ENCODE measurements at regions not wholly inside any gene's neighbourhood (a gene's known extent, or its start where the extent isn't known, plus 50 kb on each side); places are given as distances from the start of the nearest gene placed in this dataset.

DNA sequence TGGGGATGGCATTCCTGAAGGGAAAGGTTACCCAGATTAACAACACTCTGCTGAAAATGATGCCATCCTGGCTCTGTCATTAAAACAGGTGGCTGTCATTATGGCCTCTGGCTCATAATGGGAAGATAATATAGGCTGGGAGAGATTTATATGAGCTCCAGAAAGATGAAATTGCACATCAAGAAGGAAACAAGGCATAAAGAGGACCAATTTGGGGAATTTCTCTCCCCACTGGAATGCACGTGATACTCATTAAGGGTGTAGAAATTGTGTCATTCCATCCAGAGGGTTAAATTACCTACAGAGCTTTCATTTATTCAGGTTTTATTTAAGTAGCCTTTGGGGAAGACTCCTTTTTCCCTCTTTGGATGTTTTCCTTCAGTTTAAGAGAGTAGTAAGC is 71.6 kb upstream of the CELF2 start (continued):
- no peak for TF ChIP-seq CBX3 (IDR thresholded peaks at IDR 0.05; ENCODE audit: low read depth)
- no peak for TF ChIP-seq TCF7L2 (IDR thresholded peaks at IDR 0.05; ENCODE audit: borderline replicate concordance, extremely low read depth, insufficient read depth, insufficient read length)

DNA sequence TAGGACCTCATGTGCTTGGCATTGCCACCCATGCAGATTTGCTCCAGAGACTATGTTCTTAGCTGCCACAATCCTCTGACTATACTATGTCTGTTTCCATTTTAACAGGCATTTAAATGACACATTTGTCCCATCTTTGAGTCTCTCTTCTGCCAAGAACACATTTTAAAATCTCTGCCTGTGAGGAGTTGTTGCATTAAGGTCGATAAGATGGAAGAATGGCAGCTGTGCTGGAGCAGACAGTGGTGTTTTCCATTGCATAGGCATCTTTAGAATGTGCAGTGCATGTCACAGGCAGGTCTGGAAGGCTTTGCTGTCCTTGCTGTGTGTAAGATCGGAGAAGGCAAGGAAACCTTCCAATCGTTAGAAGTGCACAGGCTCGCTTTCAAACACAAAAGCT is 70.9 kb upstream of the CELF2 start:
- no peak for DNase-seq (ENCODE audit: low read depth, low spot score)
- no peak for ATAC-seq
- Histone ChIP-seq H3K27me3 (ENCODE audit: insufficient read depth, low read length) (no peaks in the 10 kb centered on the region), H2AFZ (ENCODE audit: low read depth, low read length, poor library complexity, severe bottlenecking) (no peak overlapping the region), H3K27ac (ENCODE audit: low read depth, low read length) (no peak overlapping the region), H3K9me2 (ENCODE audit: insufficient read depth) (no peaks in the 10 kb centered on the region), H3K4me3 (replicated peaks in 1 of 2; ENCODE audit: low read depth in 1 of 2, low read length in 2 of 2) (no peak overlapping the region), H3K9me3 (ENCODE audit: control insufficient read depth in 1 of 2, insufficient read depth in 1 of 2, low read depth in 1 of 2, low read length in 2 of 2) (peaks cover 5 to 22% of the 10 kb centered on the region in 2 experiments; a peak in 2 of 4 replicates), H3K79me2 (ENCODE audit: insufficient read depth, low read length) (no peaks in the 10 kb centered on the region), H3K9ac (ENCODE audit: low read length) (no peak overlapping the region), H3K4me1 (ENCODE audit: control insufficient read depth in 1 of 2, insufficient read depth in 2 of 2, low read length in 2 of 2) (no peaks in the 10 kb centered on the region), H3K4me2 (ENCODE audit: low read length) (no peak overlapping the region), H4K20me1 (ENCODE audit: insufficient read depth) (no peaks in the 10 kb centered on the region), H3K36me3 (ENCODE audit: control insufficient read depth in 1 of 2, insufficient read depth in 2 of 2, low read length in 2 of 2) (no peaks in the 10 kb centered on the region)
- ChIA-PET RAD21 (ENCODE audit: low non-redundant PET in 1 of 2, low total read pairs in 2 of 2, uncharacterized antibody in 2 of 2, unreplicated experiment in 2 of 2) (no interaction called here), POLR2A (no interaction called here), CTCF (no interaction called here)
- TF ChIP-seq, protein P1, sequence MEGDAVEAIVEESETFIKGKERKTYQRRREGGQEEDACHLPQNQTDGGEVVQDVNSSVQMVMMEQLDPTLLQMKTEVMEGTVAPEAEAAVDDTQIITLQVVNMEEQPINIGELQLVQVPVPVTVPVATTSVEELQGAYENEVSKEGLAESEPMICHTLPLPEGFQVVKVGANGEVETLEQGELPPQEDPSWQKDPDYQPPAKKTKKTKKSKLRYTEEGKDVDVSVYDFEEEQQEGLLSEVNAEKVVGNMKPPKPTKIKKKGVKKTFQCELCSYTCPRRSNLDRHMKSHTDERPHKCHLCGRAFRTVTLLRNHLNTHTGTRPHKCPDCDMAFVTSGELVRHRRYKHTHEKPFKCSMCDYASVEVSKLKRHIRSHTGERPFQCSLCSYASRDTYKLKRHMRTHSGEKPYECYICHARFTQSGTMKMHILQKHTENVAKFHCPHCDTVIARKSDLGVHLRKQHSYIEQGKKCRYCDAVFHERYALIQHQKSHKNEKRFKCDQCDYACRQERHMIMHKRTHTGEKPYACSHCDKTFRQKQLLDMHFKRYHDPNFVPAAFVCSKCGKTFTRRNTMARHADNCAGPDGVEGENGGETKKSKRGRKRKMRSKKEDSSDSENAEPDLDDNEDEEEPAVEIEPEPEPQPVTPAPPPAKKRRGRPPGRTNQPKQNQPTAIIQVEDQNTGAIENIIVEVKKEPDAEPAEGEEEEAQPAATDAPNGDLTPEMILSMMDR (IDR thresholded peaks at IDR 0.05 in 2 of 3, conservative IDR thresholded peaks at IDR 0.05 in 1 of 3; ENCODE audit: borderline replicate concordance in 1 of 3, insufficient read depth in 1 of 3, low read depth in 2 of 3, low read length in 2 of 3) = no peak
- TF ChIP-seq, protein P2, sequence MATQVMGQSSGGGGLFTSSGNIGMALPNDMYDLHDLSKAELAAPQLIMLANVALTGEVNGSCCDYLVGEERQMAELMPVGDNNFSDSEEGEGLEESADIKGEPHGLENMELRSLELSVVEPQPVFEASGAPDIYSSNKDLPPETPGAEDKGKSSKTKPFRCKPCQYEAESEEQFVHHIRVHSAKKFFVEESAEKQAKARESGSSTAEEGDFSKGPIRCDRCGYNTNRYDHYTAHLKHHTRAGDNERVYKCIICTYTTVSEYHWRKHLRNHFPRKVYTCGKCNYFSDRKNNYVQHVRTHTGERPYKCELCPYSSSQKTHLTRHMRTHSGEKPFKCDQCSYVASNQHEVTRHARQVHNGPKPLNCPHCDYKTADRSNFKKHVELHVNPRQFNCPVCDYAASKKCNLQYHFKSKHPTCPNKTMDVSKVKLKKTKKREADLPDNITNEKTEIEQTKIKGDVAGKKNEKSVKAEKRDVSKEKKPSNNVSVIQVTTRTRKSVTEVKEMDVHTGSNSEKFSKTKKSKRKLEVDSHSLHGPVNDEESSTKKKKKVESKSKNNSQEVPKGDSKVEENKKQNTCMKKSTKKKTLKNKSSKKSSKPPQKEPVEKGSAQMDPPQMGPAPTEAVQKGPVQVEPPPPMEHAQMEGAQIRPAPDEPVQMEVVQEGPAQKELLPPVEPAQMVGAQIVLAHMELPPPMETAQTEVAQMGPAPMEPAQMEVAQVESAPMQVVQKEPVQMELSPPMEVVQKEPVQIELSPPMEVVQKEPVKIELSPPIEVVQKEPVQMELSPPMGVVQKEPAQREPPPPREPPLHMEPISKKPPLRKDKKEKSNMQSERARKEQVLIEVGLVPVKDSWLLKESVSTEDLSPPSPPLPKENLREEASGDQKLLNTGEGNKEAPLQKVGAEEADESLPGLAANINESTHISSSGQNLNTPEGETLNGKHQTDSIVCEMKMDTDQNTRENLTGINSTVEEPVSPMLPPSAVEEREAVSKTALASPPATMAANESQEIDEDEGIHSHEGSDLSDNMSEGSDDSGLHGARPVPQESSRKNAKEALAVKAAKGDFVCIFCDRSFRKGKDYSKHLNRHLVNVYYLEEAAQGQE (IDR thresholded peaks at IDR 0.05; ENCODE audit: low read depth) = no peak
- TF ChIP-seq EZH2 (IDR thresholded peaks at IDR 0.05) (no peak), ZNF274 (IDR thresholded peaks at IDR 0.05; ENCODE audit: low read depth, low read length) (no peak), SRF (IDR thresholded peaks at IDR 0.05; ENCODE audit: low read depth) (no peak), EGR1 (IDR thresholded peaks at IDR 0.05; ENCODE audit: low read depth) (no peak), ZFX (IDR thresholded peaks at IDR 0.05) (no peak), SIN3A (IDR thresholded peaks at IDR 0.05; ENCODE audit: low read depth) (no peak), YY1 (IDR thresholded peaks at IDR 0.05; ENCODE audit: extremely low read depth, insufficient replicate concordance, low read depth, low read length) (no peak), FOSL1 (IDR thresholded peaks at IDR 0.05; ENCODE audit: low read depth) (no peak)
- TF ChIP-seq, protein P3, sequence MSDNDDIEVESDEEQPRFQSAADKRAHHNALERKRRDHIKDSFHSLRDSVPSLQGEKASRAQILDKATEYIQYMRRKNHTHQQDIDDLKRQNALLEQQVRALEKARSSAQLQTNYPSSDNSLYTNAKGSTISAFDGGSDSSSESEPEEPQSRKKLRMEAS (IDR thresholded peaks at IDR 0.05) = no peak
- TF ChIP-seq, protein P4, sequence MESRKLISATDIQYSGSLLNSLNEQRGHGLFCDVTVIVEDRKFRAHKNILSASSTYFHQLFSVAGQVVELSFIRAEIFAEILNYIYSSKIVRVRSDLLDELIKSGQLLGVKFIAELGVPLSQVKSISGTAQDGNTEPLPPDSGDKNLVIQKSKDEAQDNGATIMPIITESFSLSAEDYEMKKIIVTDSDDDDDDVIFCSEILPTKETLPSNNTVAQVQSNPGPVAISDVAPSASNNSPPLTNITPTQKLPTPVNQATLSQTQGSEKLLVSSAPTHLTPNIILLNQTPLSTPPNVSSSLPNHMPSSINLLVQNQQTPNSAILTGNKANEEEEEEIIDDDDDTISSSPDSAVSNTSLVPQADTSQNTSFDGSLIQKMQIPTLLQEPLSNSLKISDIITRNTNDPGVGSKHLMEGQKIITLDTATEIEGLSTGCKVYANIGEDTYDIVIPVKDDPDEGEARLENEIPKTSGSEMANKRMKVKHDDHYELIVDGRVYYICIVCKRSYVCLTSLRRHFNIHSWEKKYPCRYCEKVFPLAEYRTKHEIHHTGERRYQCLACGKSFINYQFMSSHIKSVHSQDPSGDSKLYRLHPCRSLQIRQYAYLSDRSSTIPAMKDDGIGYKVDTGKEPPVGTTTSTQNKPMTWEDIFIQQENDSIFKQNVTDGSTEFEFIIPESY (IDR thresholded peaks at IDR 0.05; ENCODE audit: extremely low read depth, insufficient replicate concordance, low read length) = no peak
- BruUV-seq (replicated peaks) = no TSS peak
- intact Hi-C loops (cut with micrococcal nuclease) = no loop called here

Measured in HCT116 (cell line).